ENCODE measurements at regions not wholly inside any gene's neighbourhood (a gene's known extent, or its start where the extent isn't known, plus 50 kb on each side); places are given as distances from the start of the nearest gene placed in this dataset.

- no peak for DNase-seq
- H3K79me2 ChIP-seq (ENCODE audit: insufficient read depth): no peaks in the 10 kb centered on the region
- TF ChIP-seq ELF1 (IDR thresholded peaks at IDR 0.05) (no peak), RCOR1 (IDR thresholded peaks at IDR 0.05; ENCODE audit: low read length) (no peak), CHD2 (IDR thresholded peaks at IDR 0.05; ENCODE audit: low read length, partially characterized antibody) (no peak), SIN3A (IDR thresholded peaks at IDR 0.05; ENCODE audit: borderline replicate concordance, low read depth, low read length) (no peak), FOXM1 (IDR thresholded peaks at IDR 0.05; ENCODE audit: low read depth) (no peak), EZH2phosphoT487 (IDR thresholded peaks at IDR 0.05; ENCODE audit: borderline replicate concordance, low read depth) (no peak), FOXJ3 (CRISPR knock-in tag; IDR thresholded peaks at IDR 0.05) (no peak), FOSL2 (IDR thresholded peaks at IDR 0.05; ENCODE audit: borderline replicate concordance, low read depth) (no peak), EP300 (IDR thresholded peaks at IDR 0.05; ENCODE audit: borderline replicate concordance in 1 of 2, low read depth in 1 of 2, low read length in 1 of 2) (no peak), CTCF (IDR thresholded peaks at IDR 0.05) (no peak), GATA2 (CRISPR knock-in tag; IDR thresholded peaks at IDR 0.05) (no peak), ZBTB33 (IDR thresholded peaks at IDR 0.05; ENCODE audit: borderline replicate concordance, low read depth) (no peak), MEF2A (IDR thresholded peaks at IDR 0.05; ENCODE audit: borderline replicate concordance, low read depth) (no peak), TAF1 (IDR thresholded peaks at IDR 0.05; ENCODE audit: borderline replicate concordance, low read depth, low read length) (no peak)
- H3K27ac ChIP-seq (ENCODE audit: low read depth in 2 of 2, low read length in 1 of 2): no peak overlapping the region
- no peaks in the 10 kb centered on the region for H3F3A ChIP-seq (replicated peaks; ENCODE audit: insufficient read depth)
- 4% methylated on average over 2 of the region's 2 CpGs for WGBS (ENCODE audit: low lambda C conversion rate)
- no peaks in the 10 kb centered on the region for H3K9me2 ChIP-seq
- POLR2A ChIA-PET: no interaction called here
- H3K9ac ChIP-seq: no peak overlapping the region
- H4K20me1 ChIP-seq (ENCODE audit: insufficient read depth): no peaks in the 10 kb centered on the region
- no peak overlapping the region for H3K4me3 ChIP-seq (ENCODE audit: low read depth in 2 of 2, low read length in 1 of 2)
- H3K9me3 ChIP-seq: no peaks in the 10 kb centered on the region
- no peak overlapping the region for H3K4me2 ChIP-seq
- CTCF ChIA-PET: no interaction called here
- H3K36me3 ChIP-seq (replicated peaks in 1 of 2; ENCODE audit: control insufficient read depth in 1 of 2, insufficient read depth in 2 of 2, low read length in 1 of 2): no peaks in the 10 kb centered on the region
- no peaks in the 10 kb centered on the region for H3K4me1 ChIP-seq (ENCODE audit: control insufficient read depth in 1 of 2, insufficient read depth in 2 of 2, low read depth in 1 of 2, low read length in 1 of 2)
- H3K27me3 ChIP-seq (ENCODE audit: insufficient read depth): no peaks in the 10 kb centered on the region
- H2AFZ ChIP-seq (ENCODE audit: low read depth): no peak overlapping the region
Observed at GRCh38 chr6:94721459-94721858, 855.9 kb upstream of the MANEA start.

- Histone ChIP-seq H3K79me2 (ENCODE audit: insufficient read depth) (no peaks in the 10 kb centered on the region), H3K9me2 (no peaks in the 10 kb centered on the region), H4K20me1 (ENCODE audit: insufficient read depth) (no peaks in the 10 kb centered on the region), H3K4me3 (ENCODE audit: low read depth in 2 of 2, low read length in 1 of 2) (no peak overlapping the region), H3K27me3 (ENCODE audit: insufficient read depth) (no peaks in the 10 kb centered on the region), H3K4me1 (ENCODE audit: control insufficient read depth in 1 of 2, insufficient read depth in 2 of 2, low read depth in 1 of 2, low read length in 1 of 2) (no peaks in the 10 kb centered on the region), H3F3A (replicated peaks; ENCODE audit: insufficient read depth) (no peaks in the 10 kb centered on the region), H3K27ac (ENCODE audit: low read depth in 2 of 2, low read length in 1 of 2) (no peak overlapping the region), H3K4me2 (no peak overlapping the region), H3K9ac (no peak overlapping the region), H2AFZ (ENCODE audit: low read depth) (no peak overlapping the region), H3K9me3 (no peaks in the 10 kb centered on the region), H3K36me3 (replicated peaks in 1 of 2; ENCODE audit: control insufficient read depth in 1 of 2, insufficient read depth in 2 of 2, low read length in 1 of 2) (no peaks in the 10 kb centered on the region)
- ChIA-PET CTCF (interaction anchor here (0.8 to 1.4 kb wide), 2 partner anchors 9 to 144 kb away, joined by 3 to 4 read pairs; no protein-coding TSS in a partner anchor), POLR2A (no interaction called here)
- TF ChIP-seq ELF1 (IDR thresholded peaks at IDR 0.05) (no peak), RAD21 (IDR thresholded peaks at IDR 0.05; ENCODE audit: low read length) (no peak), EP300 (IDR thresholded peaks at IDR 0.05; ENCODE audit: borderline replicate concordance in 1 of 2, low read depth in 1 of 2, low read length in 1 of 2) (no peak), GABPA (IDR thresholded peaks at IDR 0.05; ENCODE audit: low read depth) (no peak), RXRA (IDR thresholded peaks at IDR 0.05; ENCODE audit: borderline replicate concordance, low read depth) (no peak), RCOR1 (IDR thresholded peaks at IDR 0.05; ENCODE audit: low read length) (no peak), MEF2A (IDR thresholded peaks at IDR 0.05; ENCODE audit: borderline replicate concordance, low read depth) (no peak), TAF1 (IDR thresholded peaks at IDR 0.05; ENCODE audit: borderline replicate concordance, low read depth, low read length) (no peak), NRF1 (IDR thresholded peaks at IDR 0.05; ENCODE audit: low read depth, low read length) (no peak), MXI1 (IDR thresholded peaks at IDR 0.05; ENCODE audit: low read depth, low read length) (no peak), YY1 (IDR thresholded peaks at IDR 0.05; ENCODE audit: low read depth) (no peak), EZH2phosphoT487 (IDR thresholded peaks at IDR 0.05; ENCODE audit: borderline replicate concordance, low read depth) (no peak), USF2 (IDR thresholded peaks at IDR 0.05; ENCODE audit: borderline replicate concordance, low read depth, low read length) (no peak)
- no peak for DNase-seq
- 0% methylated on average over 1 of the region's 1 CpG for WGBS (ENCODE audit: low lambda C conversion rate)
Observed at GRCh38 chr6:94713446-94713845, 863.9 kb upstream of the MANEA start.

Measured in SK-N-SH (cell line).